ENCODE measurements at regions not wholly inside any gene's neighbourhood (a gene's known extent, or its start where the extent isn't known, plus 50 kb on each side); places are given as distances from the start of the nearest gene placed in this dataset.

DNA sequence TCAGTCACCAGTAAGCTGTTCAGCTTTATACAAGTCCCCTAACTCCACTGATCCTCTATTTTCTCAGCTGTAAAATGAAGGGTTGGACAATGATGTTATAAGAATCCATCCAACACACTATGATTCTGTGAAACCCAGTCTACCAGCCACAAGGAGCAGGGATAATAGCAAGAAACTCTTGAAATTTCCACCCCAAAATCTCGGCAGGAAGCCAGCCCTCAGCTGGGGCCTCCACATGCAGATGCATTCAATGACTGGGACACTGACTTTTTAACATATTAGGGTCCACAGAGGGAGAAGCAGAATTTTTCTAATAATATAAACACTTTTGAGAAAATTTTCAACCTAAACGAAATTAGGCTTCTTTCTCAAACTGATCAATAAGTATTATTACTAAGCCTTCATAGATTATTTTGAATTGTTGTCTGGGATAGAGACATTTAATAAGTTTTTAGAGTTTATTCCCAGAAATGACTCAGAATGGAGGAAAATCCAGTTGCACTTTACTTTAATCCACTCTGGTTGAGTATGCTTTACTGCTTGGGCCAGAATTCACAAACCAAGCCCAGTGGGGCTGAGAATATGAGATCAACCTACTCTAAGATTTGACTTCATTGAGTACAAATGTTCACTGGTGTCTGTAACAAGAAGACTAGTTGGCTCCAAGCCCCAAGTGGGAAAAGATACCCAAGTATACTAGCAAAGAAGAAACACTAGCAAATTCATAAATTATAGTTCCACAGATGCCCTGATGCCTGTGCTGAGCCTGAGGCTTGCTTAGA is 168.6 kb downstream of the C7orf25 start:
- TF ChIP-seq, protein P1, sequence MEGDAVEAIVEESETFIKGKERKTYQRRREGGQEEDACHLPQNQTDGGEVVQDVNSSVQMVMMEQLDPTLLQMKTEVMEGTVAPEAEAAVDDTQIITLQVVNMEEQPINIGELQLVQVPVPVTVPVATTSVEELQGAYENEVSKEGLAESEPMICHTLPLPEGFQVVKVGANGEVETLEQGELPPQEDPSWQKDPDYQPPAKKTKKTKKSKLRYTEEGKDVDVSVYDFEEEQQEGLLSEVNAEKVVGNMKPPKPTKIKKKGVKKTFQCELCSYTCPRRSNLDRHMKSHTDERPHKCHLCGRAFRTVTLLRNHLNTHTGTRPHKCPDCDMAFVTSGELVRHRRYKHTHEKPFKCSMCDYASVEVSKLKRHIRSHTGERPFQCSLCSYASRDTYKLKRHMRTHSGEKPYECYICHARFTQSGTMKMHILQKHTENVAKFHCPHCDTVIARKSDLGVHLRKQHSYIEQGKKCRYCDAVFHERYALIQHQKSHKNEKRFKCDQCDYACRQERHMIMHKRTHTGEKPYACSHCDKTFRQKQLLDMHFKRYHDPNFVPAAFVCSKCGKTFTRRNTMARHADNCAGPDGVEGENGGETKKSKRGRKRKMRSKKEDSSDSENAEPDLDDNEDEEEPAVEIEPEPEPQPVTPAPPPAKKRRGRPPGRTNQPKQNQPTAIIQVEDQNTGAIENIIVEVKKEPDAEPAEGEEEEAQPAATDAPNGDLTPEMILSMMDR (IDR thresholded peaks at IDR 0.05 in 4 of 5, conservative IDR thresholded peaks at IDR 0.05 in 1 of 5) = no peak
- TF ChIP-seq POLR2A (IDR thresholded peaks at IDR 0.05) = no peak

All from gastrocnemius medialis (tissue), 4 donors.